Activated naive CD4-positive, alpha-beta T cell treated with anti-CD3 and anti-CD28 coated beads, Interleukin-2, amount 10 ng/mL, durations not matched to agents 7 days and 5 days (primary cell): ENCODE measurements at regions not wholly inside any gene's neighbourhood (a gene's known extent, or its start where the extent isn't known, plus 50 kb on each side); places are given as distances from the start of the nearest gene placed in this dataset.

Experiments used
- CTCF ChIA-PET: fragments of 350-600 bp; sonication (Branson Sonifier 250); formaldehyde crosslinking; loops from one replicate; lab custom pipeline; 2021; ENCODE audit warnings: antibody characterized with exemption; lab: Charles Lee
- DNase-seq: peaks from one replicate; pipeline ENCODE4 v3.0.0-alpha.2; 2020
- H3K27ac Mint-ChIP-seq: one replicate; pipeline ENCODE4 v1.8.0; 2021; ENCODE audit warnings: mild to moderate bottlenecking, moderate library complexity, mixed read lengths
- H3K27me3 Mint-ChIP-seq: one replicate; pipeline ENCODE4 v1.8.0; 2021; ENCODE audit warnings: mild to moderate bottlenecking, mixed read lengths
- H3K36me3 Mint-ChIP-seq: one replicate; pipeline ENCODE4 v1.8.0; 2021; ENCODE audit warnings: mixed read lengths
- H3K4me1 Mint-ChIP-seq: one replicate; pipeline ENCODE4 v1.8.0; 2021; ENCODE audit warnings: mixed read lengths
- H3K4me3 Mint-ChIP-seq: one replicate; pipeline ENCODE4 v1.8.0; 2021; ENCODE audit warnings: mild to moderate bottlenecking, moderate library complexity, mixed read lengths
- H3K9me3 Mint-ChIP-seq: one replicate; pipeline ENCODE4 v1.8.0; 2021; ENCODE audit warnings: mixed read lengths

- CTCF ChIA-PET: interaction anchor here (1.3 kb wide), 1 partner anchor 296 kb away, joined by 5 read pairs; no protein-coding TSS in a partner anchor
- Mint-ChIP-seq H3K4me1 (no peaks in the 10 kb centered on the region), H3K27me3 (no peaks in the 10 kb centered on the region), H3K4me3 (no peak overlapping the region), H3K36me3 (no peaks in the 10 kb centered on the region), H3K27ac (no peak overlapping the region), H3K9me3 (no peaks in the 10 kb centered on the region)
- DNase-seq: no peak
These were observed 299.7 kb downstream of the DSEL start for GRCh38 chr18:67216846-67217245.

- DNase-seq: no peak
- H3K36me3 Mint-ChIP-seq: no peaks in the 10 kb centered on the region
- CTCF ChIA-PET: interaction anchor here (1.0 kb wide), 1 partner anchor 1445 kb away, joined by 4 read pairs; no protein-coding TSS in a partner anchor
- no peaks in the 10 kb centered on the region for H3K27me3 Mint-ChIP-seq
- H3K4me3 Mint-ChIP-seq: no peak overlapping the region
- no peaks in the 10 kb centered on the region for H3K4me1 Mint-ChIP-seq
- H3K27ac Mint-ChIP-seq: no peak overlapping the region
- H3K9me3 Mint-ChIP-seq: no peaks in the 10 kb centered on the region
These were observed 300.8 kb downstream of the DSEL start for GRCh38 chr18:67215686-67216085.

- Mint-ChIP-seq H3K27me3 (no peaks in the 10 kb centered on the region), H3K36me3 (no peaks in the 10 kb centered on the region), H3K9me3 (no peaks in the 10 kb centered on the region), H3K27ac (no peak overlapping the region), H3K4me3 (no peak overlapping the region), H3K4me1 (no peaks in the 10 kb centered on the region)
- CTCF ChIA-PET: no interaction called here
- DNase-seq: no peak
These were observed 304.9 kb downstream of the DSEL start for GRCh38 chr18:67211646-67212045.

- no peaks in the 10 kb centered on the region for H3K9me3 Mint-ChIP-seq
- H3K4me3 Mint-ChIP-seq: no peak overlapping the region
- H3K4me1 Mint-ChIP-seq: no peaks in the 10 kb centered on the region
- DNase-seq: no peak
- no peak overlapping the region for H3K27ac Mint-ChIP-seq
- H3K27me3 Mint-ChIP-seq: no peaks in the 10 kb centered on the region
- CTCF ChIA-PET: interaction anchor here (0.8 to 3.1 kb wide), 2 partner anchors 94 to 96 kb away, joined by 3 to 12 read pairs; no protein-coding TSS in a partner anchor
- H3K36me3 Mint-ChIP-seq: no peaks in the 10 kb centered on the region
These were observed 315.9 kb downstream of the DSEL start for GRCh38 chr18:67200665-67201064.

- Mint-ChIP-seq H3K4me1 (no peaks in the 10 kb centered on the region), H3K9me3 (no peaks in the 10 kb centered on the region), H3K36me3 (no peaks in the 10 kb centered on the region), H3K27ac (no peak overlapping the region), H3K27me3 (no peaks in the 10 kb centered on the region), H3K4me3 (no peak overlapping the region)
- DNase-seq: no peak
- CTCF ChIA-PET: interaction anchor here (0.8 to 3.1 kb wide), 2 partner anchors 93 to 96 kb away, joined by 3 to 12 read pairs; no protein-coding TSS in a partner anchor
These were observed 316.4 kb downstream of the DSEL start for GRCh38 chr18:67199993-67200617.

GRCh38 chr18:67194886-67195285, 321.6 kb downstream of the DSEL start:
- no peaks in the 10 kb centered on the region for H3K4me1 Mint-ChIP-seq
- no peaks in the 10 kb centered on the region for H3K9me3 Mint-ChIP-seq
- H3K27me3 Mint-ChIP-seq: no peaks in the 10 kb centered on the region
- no peak overlapping the region for H3K27ac Mint-ChIP-seq
- no peak overlapping the region for H3K4me3 Mint-ChIP-seq
- CTCF ChIA-PET: no interaction called here
- H3K36me3 Mint-ChIP-seq: no peaks in the 10 kb centered on the region
- no peak for DNase-seq

- H3K9me3 Mint-ChIP-seq: no peaks in the 10 kb centered on the region
- DNase-seq: no peak
- H3K4me3 Mint-ChIP-seq: no peak overlapping the region
- H3K36me3 Mint-ChIP-seq: no peaks in the 10 kb centered on the region
- H3K4me1 Mint-ChIP-seq: no peaks in the 10 kb centered on the region
- no peaks in the 10 kb centered on the region for H3K27me3 Mint-ChIP-seq
- CTCF ChIA-PET: no interaction called here
- H3K27ac Mint-ChIP-seq: no peak overlapping the region
These were observed 324.0 kb downstream of the DSEL start for GRCh38 chr18:67192535-67192934.

GRCh38 chr18:67183398-67183797, 333.1 kb downstream of the DSEL start:
- Mint-ChIP-seq H3K36me3 (no peaks in the 10 kb centered on the region), H3K4me1 (no peaks in the 10 kb centered on the region), H3K9me3 (no peaks in the 10 kb centered on the region), H3K27me3 (no peaks in the 10 kb centered on the region), H3K27ac (no peak overlapping the region), H3K4me3 (no peak overlapping the region)
- no peak for DNase-seq
- CTCF ChIA-PET: no interaction called here

- no peaks in the 10 kb centered on the region for H3K36me3 Mint-ChIP-seq
- H3K27ac Mint-ChIP-seq: no peak overlapping the region
- no peak overlapping the region for H3K4me3 Mint-ChIP-seq
- H3K9me3 Mint-ChIP-seq: no peaks in the 10 kb centered on the region
- CTCF ChIA-PET: no interaction called here
- no peaks in the 10 kb centered on the region for H3K27me3 Mint-ChIP-seq
- no peaks in the 10 kb centered on the region for H3K4me1 Mint-ChIP-seq
- no peak for DNase-seq
These were observed 336.8 kb downstream of the DSEL start for GRCh38 chr18:67179726-67180125.

GRCh38 chr18:67159662-67160061, 356.9 kb downstream of the DSEL start:
- no peak for DNase-seq
- Mint-ChIP-seq H3K27me3 (no peaks in the 10 kb centered on the region), H3K27ac (no peak overlapping the region), H3K4me1 (no peaks in the 10 kb centered on the region), H3K9me3 (no peaks in the 10 kb centered on the region), H3K36me3 (no peaks in the 10 kb centered on the region), H3K4me3 (no peak overlapping the region)
- CTCF ChIA-PET: no interaction called here

GRCh38 chr18:67154979-67155378, 361.5 kb downstream of the DSEL start:
- Mint-ChIP-seq H3K36me3 (no peaks in the 10 kb centered on the region), H3K9me3 (no peaks in the 10 kb centered on the region), H3K4me3 (no peak overlapping the region), H3K27me3 (no peaks in the 10 kb centered on the region), H3K4me1 (no peaks in the 10 kb centered on the region), H3K27ac (no peak overlapping the region)
- no peak for DNase-seq
- CTCF ChIA-PET: no interaction called here

- Mint-ChIP-seq H3K9me3 (no peaks in the 10 kb centered on the region), H3K36me3 (no peaks in the 10 kb centered on the region), H3K4me1 (no peaks in the 10 kb centered on the region), H3K27ac (no peak overlapping the region), H3K27me3 (no peaks in the 10 kb centered on the region), H3K4me3 (no peak overlapping the region)
- no peak for DNase-seq
- CTCF ChIA-PET: no interaction called here
These were observed 365.2 kb downstream of the DSEL start for GRCh38 chr18:67151366-67151765.

- H3K27ac Mint-ChIP-seq: no peak overlapping the region
- no peaks in the 10 kb centered on the region for H3K9me3 Mint-ChIP-seq
- H3K27me3 Mint-ChIP-seq: no peaks in the 10 kb centered on the region
- H3K36me3 Mint-ChIP-seq: no peaks in the 10 kb centered on the region
- CTCF ChIA-PET: no interaction called here
- no peak for DNase-seq
- no peak overlapping the region for H3K4me3 Mint-ChIP-seq
- no peaks in the 10 kb centered on the region for H3K4me1 Mint-ChIP-seq
These were observed 370.8 kb downstream of the DSEL start for GRCh38 chr18:67145586-67146292.

GRCh38 chr18:67144329-67144728, 372.2 kb downstream of the DSEL start:
- CTCF ChIA-PET: no interaction called here
- no peaks in the 10 kb centered on the region for H3K9me3 Mint-ChIP-seq
- DNase-seq: no peak
- H3K36me3 Mint-ChIP-seq: no peaks in the 10 kb centered on the region
- no peaks in the 10 kb centered on the region for H3K27me3 Mint-ChIP-seq
- no peak overlapping the region for H3K27ac Mint-ChIP-seq
- H3K4me3 Mint-ChIP-seq: no peak overlapping the region
- no peaks in the 10 kb centered on the region for H3K4me1 Mint-ChIP-seq

- no peaks in the 10 kb centered on the region for H3K9me3 Mint-ChIP-seq
- DNase-seq: no peak
- CTCF ChIA-PET: no interaction called here
- H3K36me3 Mint-ChIP-seq: no peaks in the 10 kb centered on the region
- no peaks in the 10 kb centered on the region for H3K4me1 Mint-ChIP-seq
- no peaks in the 10 kb centered on the region for H3K27me3 Mint-ChIP-seq
- no peak overlapping the region for H3K4me3 Mint-ChIP-seq
- H3K27ac Mint-ChIP-seq: no peak overlapping the region
These were observed 373.5 kb downstream of the DSEL start for GRCh38 chr18:67143028-67143427.
